DOHH2 (cell line): ENCODE measurements at regions not wholly inside any gene's neighbourhood (a gene's known extent, or its start where the extent isn't known, plus 50 kb on each side); places are given as distances from the start of the nearest gene placed in this dataset.

Experiments
- H3F3A ChIP-seq: fragments of 200-600 bp; sonication (generic), shearing (Covaris generic); 2 replicates; pipeline ENCODE4 v1.6.0; 2016; ENCODE audit warnings: antibody characterized with exemption, mild to moderate bottlenecking; ENCODE audit not compliant: control insufficient read depth, insufficient read depth
- H3K27ac ChIP-seq: fragments of 200-600 bp; sonication (generic); 2 replicates; pipeline ENCODE4 v1.5.1; 2014; ENCODE audit warnings: low read depth, mild to moderate bottlenecking, low read length, moderate library complexity
- H3K27me3 ChIP-seq: fragments of 200-600 bp; sonication (generic); 2 replicates; pipeline ENCODE4 v1.6.1; 2014; ENCODE audit warnings: mild to moderate bottlenecking, low read length, mixed read lengths; ENCODE audit not compliant: control insufficient read depth
- H3K36me3 ChIP-seq: fragments of 200-600 bp; sonication (generic); 2 replicates; pipeline ENCODE4 v1.6.1; 2014; ENCODE audit warnings: mild to moderate bottlenecking, low read length, moderate library complexity, mixed read lengths; ENCODE audit not compliant: control insufficient read depth
- H3K4me1 ChIP-seq: fragments of 200-600 bp; sonication (generic); 2 replicates; pipeline ENCODE4 v1.6.1; 2014; ENCODE audit warnings: mild to moderate bottlenecking, low read length, mixed read lengths; ENCODE audit not compliant: control insufficient read depth
- H3K4me2 ChIP-seq: fragments of 200-600 bp; sonication (generic); 2 replicates; pipeline ENCODE4 v1.6.0; 2014; ENCODE audit warnings: mild to moderate bottlenecking, low read length, moderate library complexity
- H3K4me3 ChIP-seq: fragments of 200-600 bp; sonication (generic); 2 replicates; pipeline ENCODE4 v1.5.1; 2014; ENCODE audit warnings: mild to moderate bottlenecking, low read length, mixed read lengths
- H3K79me2 ChIP-seq: fragments of 200-600 bp; sonication (generic); 2 replicates; pipeline ENCODE4 v1.6.1; 2014; ENCODE audit warnings: mild to moderate bottlenecking, low read length, mixed read lengths; ENCODE audit not compliant: control insufficient read depth
- H3K9me2 ChIP-seq: fragments of 200-600 bp; sonication (generic); replicated peaks from 2 replicates; pipeline ENCODE4 v1.6.1; 2014; ENCODE audit warnings: mild to moderate bottlenecking, low read length, mixed read lengths; ENCODE audit not compliant: control insufficient read depth
- H3K9me3 ChIP-seq: fragments of 200-600 bp; sonication (generic); 2 replicates; pipeline ENCODE4 v1.6.1; 2014; ENCODE audit warnings: antibody characterized with exemption, low read length, mixed read lengths; ENCODE audit not compliant: control insufficient read depth, insufficient read depth
- H4K20me1 ChIP-seq: fragments of 200-600 bp; sonication (generic); 2 replicates; pipeline ENCODE4 v1.6.0; 2014; ENCODE audit warnings: low read depth, mild to moderate bottlenecking, antibody characterized with exemption, low read length, moderate library complexity; ENCODE audit not compliant: control insufficient read depth, insufficient read depth
- CTCF ChIP-seq: fragments of 200-600 bp; sonication (generic); IDR thresholded peaks from one replicate; pipeline ENCODE4 v1.5.1; 2014; ENCODE audit warnings: antibody characterized with exemption, mild to moderate bottlenecking, low read depth, low read length; ENCODE audit not compliant: poor library complexity, severe bottlenecking
- EZH2phosphoT487 ChIP-seq: fragments of 200-600 bp; sonication (generic); IDR thresholded peaks from 2 replicates; pipeline ENCODE4 v1.6.1; 2017; ENCODE audit warnings: borderline replicate concordance, mild to moderate bottlenecking, antibody characterized with exemption, low read length, moderate library complexity, mixed read lengths

GRCh38 chr10:24097751-24098207, 111.2 kb upstream of the KIAA1217 start:
- Histone ChIP-seq H4K20me1 (no peaks in the 10 kb centered on the region), H3K27ac (no peak overlapping the region), H3F3A (no peaks in the 10 kb centered on the region), H3K79me2 (no peaks in the 10 kb centered on the region), H3K27me3 (peaks cover 3% of the 10 kb centered on the region; the same call in 1 of the 2 replicates), H3K9me3 (no peaks in the 10 kb centered on the region), H3K4me3 (no peak overlapping the region), H3K4me2 (no peak overlapping the region), H3K36me3 (no peaks in the 10 kb centered on the region), H3K9me2 (no peaks in the 10 kb centered on the region; the same call in 1 of the 2 replicates), H3K4me1 (no peaks in the 10 kb centered on the region)
- TF ChIP-seq EZH2phosphoT487 (no peak), CTCF (no peak)

- Histone ChIP-seq H3K9me2 (no peaks in the 10 kb centered on the region), H3K4me3 (no peak overlapping the region), H3K36me3 (no peaks in the 10 kb centered on the region), H3K4me2 (no peak overlapping the region), H3K27ac (no peak overlapping the region), H3K27me3 (peaks cover 3% of the 10 kb centered on the region; the same call in 1 of the 2 replicates), H3K4me1 (no peaks in the 10 kb centered on the region), H3K9me3 (no peaks in the 10 kb centered on the region), H4K20me1 (no peaks in the 10 kb centered on the region), H3K79me2 (no peaks in the 10 kb centered on the region), H3F3A (no peaks in the 10 kb centered on the region)
- TF ChIP-seq EZH2phosphoT487 (no peak), CTCF (no peak)
These were observed 104.0 kb upstream of the KIAA1217 start for GRCh38 chr10:24104895-24105294.

GRCh38 chr10:24113901-24114300, 95.0 kb upstream of the KIAA1217 start:
- Histone ChIP-seq H3K27me3 (no peaks in the 10 kb centered on the region), H3K4me2 (no peak overlapping the region)

More at GRCh38 chr10:24113901-24114300, 95.0 kb upstream of the KIAA1217 start:
- Histone ChIP-seq H4K20me1 (no peaks in the 10 kb centered on the region), H3K36me3 (no peaks in the 10 kb centered on the region), H3K9me2 (no peaks in the 10 kb centered on the region), H3K9me3 (no peaks in the 10 kb centered on the region), H3K79me2 (no peaks in the 10 kb centered on the region), H3K4me1 (no peaks in the 10 kb centered on the region; the same call in 1 of the 2 replicates), H3K4me3 (no peak overlapping the region), H3F3A (no peaks in the 10 kb centered on the region), H3K27ac (no peak overlapping the region)
- TF ChIP-seq EZH2phosphoT487 = no peak
- no peak for TF ChIP-seq CTCF
